IMR-90 (cell line): ENCODE measurements at regions not wholly inside any gene's neighbourhood (a gene's known extent, or its start where the extent isn't known, plus 50 kb on each side); places are given as distances from the start of the nearest gene placed in this dataset.

ENCODE experiments used
- ATAC-seq: fragments of 200-7000 bp; cut with Tn5 transposase; 2 replicates; pipeline ENCODE4 v1.9.1; 2020; ENCODE audit warnings: low read depth, mild to moderate bottlenecking, moderate library complexity
- BruUV-seq: library from RNA; stranded (reverse); fragments of 400-500 nt; replicated peaks from 2 replicates; lab custom pipeline; 2021; lab: Mats Ljungman, UMichigan
- CTCF ChIA-PET: fragments of 300-600 bp; formaldehyde crosslinking; extraction: SDS; loops from one replicate; lab custom pipeline; 2021; ENCODE audit warnings: antibody characterized with exemption; lab: Yijun Ruan, JAX
- POLR2A ChIA-PET: fragments of 300-600 bp; sonication (Branson Sonifier 250); formaldehyde crosslinking; loops from one replicate; lab custom pipeline; 2022; ENCODE audit warnings: antibody characterized with exemption; ENCODE audit not compliant: unreplicated experiment; lab: Charles Lee
- DNase-seq: peaks from one replicate; pipeline ENCODE4 v3.0.0; 2013
- H2AFZ ChIP-seq: replicated peaks from 2 replicates; pipeline ENCODE3; 2013; ENCODE audit warnings: low read length, mild to moderate bottlenecking; ENCODE audit not compliant: poor library complexity
- H2AK5ac ChIP-seq: 2 replicates; pipeline ENCODE4 v1.6.1; 2013; ENCODE audit warnings: low read depth, low read length, inconsistent platforms
- H2AK9ac ChIP-seq: replicated peaks from 2 replicates; pipeline ENCODE3; 2013; ENCODE audit warnings: mild to moderate bottlenecking, low read depth, low read length, moderate library complexity; ENCODE audit not compliant: poor library complexity
- H2BK120ac ChIP-seq: 2 replicates; pipeline ENCODE4 v1.6.1; 2013; ENCODE audit warnings: low read depth, low read length, inconsistent platforms
- H2BK15ac ChIP-seq: 3 replicates; pipeline ENCODE4 v1.6.1; 2013; ENCODE audit warnings: low read depth, low read length, inconsistent platforms
- H2BK20ac ChIP-seq: 2 replicates; pipeline ENCODE4 v1.6.1; 2013; ENCODE audit warnings: low read depth, mild to moderate bottlenecking, inconsistent platforms, low read length, moderate library complexity
- H2BK5ac ChIP-seq: 2 replicates; pipeline ENCODE4 v1.6.1; 2013; ENCODE audit warnings: mild to moderate bottlenecking, low read depth, low read length, inconsistent platforms; ENCODE audit not compliant: poor library complexity, severe bottlenecking
- H3K14ac ChIP-seq: replicated peaks from 2 replicates; pipeline ENCODE4 v1.6.1; 2013; ENCODE audit warnings: low read depth, low read length, inconsistent platforms
- H3K18ac ChIP-seq: 2 replicates; pipeline ENCODE4 v1.6.1; 2013; ENCODE audit warnings: low read depth, low read length, control low read depth
- H3K23ac ChIP-seq: 2 replicates; pipeline ENCODE4 v1.6.1; 2013; ENCODE audit warnings: low read depth, low read length, inconsistent platforms
- H3K27ac ChIP-seq: 2 replicates; pipeline ENCODE4 v1.5.1; 2013; ENCODE audit warnings: mild to moderate bottlenecking, control low read depth, low read length; ENCODE audit not compliant: insufficient read depth
- H3K27me3 ChIP-seq: 2 replicates; pipeline ENCODE4 v1.6.1; 2013; ENCODE audit warnings: low read length; ENCODE audit not compliant: control insufficient read depth, insufficient read depth
- H3K36me3 ChIP-seq: 2 replicates; pipeline ENCODE4 v1.6.1; 2013; ENCODE audit warnings: low read length, mixed read lengths; ENCODE audit not compliant: control insufficient read depth, insufficient read depth
- H3K4ac ChIP-seq: 2 replicates; pipeline ENCODE4 v1.6.1; 2013; ENCODE audit warnings: low read depth, low read length, inconsistent platforms
- H3K4me1 ChIP-seq: 2 replicates; pipeline ENCODE4 v1.6.1; 2013; ENCODE audit warnings: low read length, mixed read lengths; ENCODE audit not compliant: control insufficient read depth, insufficient read depth
- H3K4me2 ChIP-seq: 2 replicates; pipeline ENCODE4 v1.6.1; 2013; ENCODE audit warnings: low read depth, mild to moderate bottlenecking, control low read depth, low read length, moderate library complexity
- H3K4me3 ChIP-seq: 2 replicates; pipeline ENCODE4 v1.5.1; 2013; ENCODE audit warnings: low read depth, mild to moderate bottlenecking, control low read depth, low read length, moderate library complexity; ENCODE audit not compliant: insufficient read depth
- H3K56ac ChIP-seq: 2 replicates; pipeline ENCODE4 v1.6.1; 2013; ENCODE audit warnings: low read length, inconsistent platforms; ENCODE audit not compliant: insufficient read depth; ENCODE audit errors: extremely low read depth
- H3K79me1 ChIP-seq, 2 experiments: 2 replicates each; pipeline ENCODE4 v1.6.1; 2013; ENCODE audit warnings: low read length in 2 of 2, inconsistent platforms in 1 of 2, low read depth in 1 of 2
- H3K9ac ChIP-seq: 2 replicates; pipeline ENCODE4 v1.6.1; 2013; ENCODE audit warnings: low read depth, low read length, control low read depth
- H3K9me1 ChIP-seq: 2 replicates; pipeline ENCODE4 v1.6.1; 2013; ENCODE audit warnings: low read length, inconsistent platforms; ENCODE audit not compliant: insufficient read depth
- H3K9me3 ChIP-seq: 2 replicates; pipeline ENCODE4 v1.6.1; 2013; ENCODE audit warnings: low read length; ENCODE audit not compliant: control insufficient read depth, insufficient read depth
- H4K20me1 ChIP-seq: 2 replicates; pipeline ENCODE4 v1.6.1; 2013; ENCODE audit warnings: low read length, inconsistent platforms; ENCODE audit not compliant: insufficient read depth
- H4K5ac ChIP-seq: 2 replicates; pipeline ENCODE4 v1.6.1; 2013; ENCODE audit warnings: mild to moderate bottlenecking, low read depth, low read length, control low read depth
- H4K8ac ChIP-seq, 2 experiments: 2 replicates each; pipeline ENCODE4 v1.6.1; 2013; ENCODE audit warnings: low read depth in 2 of 2, low read length in 2 of 2, control low read depth in 1 of 2, inconsistent platforms in 1 of 2
- H4K91ac ChIP-seq: 2 replicates; pipeline ENCODE4 v1.6.1; 2013; ENCODE audit warnings: low read depth, low read length, inconsistent platforms; ENCODE audit not compliant: insufficient read depth
- BHLHE40 ChIP-seq: fragments of 150-350 bp; IDR thresholded peaks from 2 replicates; pipeline ENCODE4 v1.6.1; 2016; ENCODE audit warnings: mild to moderate bottlenecking, low read depth, low read length
- CEBPB ChIP-seq: IDR thresholded peaks from 2 replicates; pipeline ENCODE4 v1.6.1; 2012; ENCODE audit warnings: low read depth, low read length, improper control_type of control experiment
- CHD1 ChIP-seq: IDR thresholded peaks from 2 replicates; pipeline ENCODE4 v1.6.1; 2012; ENCODE audit warnings: low read depth, low read length, improper control_type of control experiment
- FOS ChIP-seq: fragments of 150-350 bp; IDR thresholded peaks from 2 replicates; pipeline ENCODE4 v1.6.1; 2016; ENCODE audit warnings: low read depth, low read length
- MXI1 ChIP-seq: IDR thresholded peaks from 2 replicates; pipeline ENCODE4 v1.6.1; 2012; ENCODE audit warnings: low read depth, mild to moderate bottlenecking, low read length, moderate library complexity, borderline replicate concordance
- POLR2A ChIP-seq: IDR thresholded peaks from 2 replicates; pipeline ENCODE4 v1.6.1; 2012; ENCODE audit warnings: mild to moderate bottlenecking, low read depth, low read length
- RAD21 ChIP-seq: IDR thresholded peaks from 2 replicates; pipeline ENCODE4 v1.6.1; 2012; ENCODE audit warnings: low read length, improper control_type of control experiment
- RCOR1 ChIP-seq: IDR thresholded peaks from 2 replicates; pipeline ENCODE4 v1.6.1; 2012; ENCODE audit warnings: mild to moderate bottlenecking, low read length, improper control_type of control experiment; ENCODE audit not compliant: insufficient replicate concordance
- RFX5 ChIP-seq: IDR thresholded peaks from 2 replicates; pipeline ENCODE4 v1.8.0; 2012; ENCODE audit warnings: low read depth, mild to moderate bottlenecking, low read length, moderate library complexity
- SMC3 ChIP-seq: fragments of 150-350 bp; IDR thresholded peaks from 2 replicates; pipeline ENCODE4 v1.6.1; 2016; ENCODE audit warnings: low read depth, mild to moderate bottlenecking, antibody characterized with exemption, low read length, moderate library complexity
- WGBS, 2 experiments: methylation state at CpG; one replicate each; pipeline versions ENCODE4 v1.1.5 to v1.1.7; 2013; ENCODE audit warnings: missing lambda C conversion rate in 2 of 2; ENCODE audit not compliant: insufficient read length in 1 of 2; ENCODE audit errors: extremely low coverage in 2 of 2; 5-methylcytosine and 5-hydroxymethylcytosine counted together
- dilution Hi-C: fragments of 300-500 bp; cut with HindIII; formaldehyde crosslinking; loops from one replicate; pipeline ENCODE4 v1.14.3; 2018; ENCODE audit warnings: low sequenced_read_pairs; ENCODE audit not compliant: unreplicated experiment
- in situ Hi-C: fragments of 300-500 bp; cut with MboI; formaldehyde crosslinking; loops from 3 replicates; pipeline ENCODE4 v1.14.3; 2019; ENCODE audit warnings: low sequenced_read_pairs, inconsistent platforms, mixed read lengths
- intact Hi-C: fragments of 100-400 bp; cut with micrococcal nuclease; formaldehyde crosslinking; loops from 2 replicates; pipeline ENCODE4 v1.10.0; 2022
- TF ChIP-seq, protein P1 (sequence below): fragments of 150-350 bp; IDR thresholded peaks from 2 replicates; pipeline ENCODE4 v1.6.1; 2016; ENCODE audit warnings: low read depth, mild to moderate bottlenecking, low read length, moderate library complexity, borderline replicate concordance
- TF ChIP-seq, protein P2 (sequence below): conservative IDR thresholded peaks from 2 replicates; pipeline ENCODE4 v1.5.1; 2012; ENCODE audit warnings: mild to moderate bottlenecking, low read depth, low read length, improper control_type of control experiment
- TF ChIP-seq, protein P3 (sequence below): fragments of 150-350 bp; IDR thresholded peaks from 2 replicates; pipeline ENCODE4 v1.6.1; 2017; ENCODE audit warnings: mild to moderate bottlenecking, antibody characterized with exemption, low read length, low read depth

DNA sequence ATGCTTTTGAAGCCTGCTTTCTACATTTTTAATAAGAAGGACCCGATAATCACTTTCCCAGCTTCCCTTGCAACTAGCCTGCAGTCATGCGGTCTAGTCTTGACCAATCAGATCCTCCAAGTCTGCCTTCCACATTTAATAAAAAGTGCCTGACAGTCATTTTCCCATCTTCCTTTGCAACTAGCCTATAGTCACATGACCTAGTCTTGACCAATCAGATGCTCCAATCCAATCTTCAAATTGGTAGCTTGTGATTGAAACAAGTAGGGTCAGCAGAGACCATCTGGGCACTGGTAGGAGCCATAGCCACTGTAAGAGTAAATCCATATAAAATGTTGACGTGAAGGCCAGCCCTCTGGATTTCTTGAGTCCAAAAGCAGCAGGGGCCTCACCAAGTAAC, 80.0 kb downstream of the NPTX2 start:
- H3K4me1 ChIP-seq, result no peaks in the 10 kb centered on the region
- dilution Hi-C loops, result no loop called here
- no peak overlapping the region for H4K8ac ChIP-seq
- peaks cover 16% of the 10 kb centered on the region; the same call in 1 of the 2 replicates for H3K9me3 ChIP-seq
- no peak overlapping the region for H3K4me3 ChIP-seq
- H3K9me1 ChIP-seq, result no peaks in the 10 kb centered on the region
- H2AK5ac ChIP-seq, result no peak overlapping the region
- no peak overlapping the region for H3K18ac ChIP-seq
- H3K79me1 ChIP-seq, result no peaks in the 10 kb centered on the region
- in situ Hi-C loops, result no loop called here
- no peaks in the 10 kb centered on the region for H3K27me3 ChIP-seq
- no peak overlapping the region for H4K91ac ChIP-seq
- no peak overlapping the region for H2AFZ ChIP-seq
- H3K36me3 ChIP-seq, result no peaks in the 10 kb centered on the region
- no peak overlapping the region for H3K4me2 ChIP-seq
- ChIA-PET CTCF (no interaction called here), POLR2A (no interaction called here)
- H3K27ac ChIP-seq, result no peak overlapping the region
- H3K9ac ChIP-seq, result no peak overlapping the region
- no peak overlapping the region for H4K5ac ChIP-seq
- BruUV-seq, result no TSS peak
- no peak overlapping the region for H3K4ac ChIP-seq
- H2BK120ac ChIP-seq, result no peak overlapping the region
- no peak for ATAC-seq
- H3K56ac ChIP-seq, result no peak overlapping the region
- no peak overlapping the region for H2AK9ac ChIP-seq
- no peak overlapping the region for H2BK5ac ChIP-seq
- H3K14ac ChIP-seq, result no peak overlapping the region
- TF ChIP-seq, protein P1, sequence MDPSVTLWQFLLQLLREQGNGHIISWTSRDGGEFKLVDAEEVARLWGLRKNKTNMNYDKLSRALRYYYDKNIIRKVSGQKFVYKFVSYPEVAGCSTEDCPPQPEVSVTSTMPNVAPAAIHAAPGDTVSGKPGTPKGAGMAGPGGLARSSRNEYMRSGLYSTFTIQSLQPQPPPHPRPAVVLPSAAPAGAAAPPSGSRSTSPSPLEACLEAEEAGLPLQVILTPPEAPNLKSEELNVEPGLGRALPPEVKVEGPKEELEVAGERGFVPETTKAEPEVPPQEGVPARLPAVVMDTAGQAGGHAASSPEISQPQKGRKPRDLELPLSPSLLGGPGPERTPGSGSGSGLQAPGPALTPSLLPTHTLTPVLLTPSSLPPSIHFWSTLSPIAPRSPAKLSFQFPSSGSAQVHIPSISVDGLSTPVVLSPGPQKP, result no peak
- no peak for TF ChIP-seq CHD1
- no peak for TF ChIP-seq BHLHE40
- TF ChIP-seq RFX5, result no peak
- no peak for TF ChIP-seq POLR2A
- no peak for TF ChIP-seq CEBPB
- TF ChIP-seq FOS, result no peak
- no peak for TF ChIP-seq SMC3
- TF ChIP-seq RAD21, result no peak
- TF ChIP-seq, protein P2, sequence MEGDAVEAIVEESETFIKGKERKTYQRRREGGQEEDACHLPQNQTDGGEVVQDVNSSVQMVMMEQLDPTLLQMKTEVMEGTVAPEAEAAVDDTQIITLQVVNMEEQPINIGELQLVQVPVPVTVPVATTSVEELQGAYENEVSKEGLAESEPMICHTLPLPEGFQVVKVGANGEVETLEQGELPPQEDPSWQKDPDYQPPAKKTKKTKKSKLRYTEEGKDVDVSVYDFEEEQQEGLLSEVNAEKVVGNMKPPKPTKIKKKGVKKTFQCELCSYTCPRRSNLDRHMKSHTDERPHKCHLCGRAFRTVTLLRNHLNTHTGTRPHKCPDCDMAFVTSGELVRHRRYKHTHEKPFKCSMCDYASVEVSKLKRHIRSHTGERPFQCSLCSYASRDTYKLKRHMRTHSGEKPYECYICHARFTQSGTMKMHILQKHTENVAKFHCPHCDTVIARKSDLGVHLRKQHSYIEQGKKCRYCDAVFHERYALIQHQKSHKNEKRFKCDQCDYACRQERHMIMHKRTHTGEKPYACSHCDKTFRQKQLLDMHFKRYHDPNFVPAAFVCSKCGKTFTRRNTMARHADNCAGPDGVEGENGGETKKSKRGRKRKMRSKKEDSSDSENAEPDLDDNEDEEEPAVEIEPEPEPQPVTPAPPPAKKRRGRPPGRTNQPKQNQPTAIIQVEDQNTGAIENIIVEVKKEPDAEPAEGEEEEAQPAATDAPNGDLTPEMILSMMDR, result no peak
- TF ChIP-seq, protein P3, sequence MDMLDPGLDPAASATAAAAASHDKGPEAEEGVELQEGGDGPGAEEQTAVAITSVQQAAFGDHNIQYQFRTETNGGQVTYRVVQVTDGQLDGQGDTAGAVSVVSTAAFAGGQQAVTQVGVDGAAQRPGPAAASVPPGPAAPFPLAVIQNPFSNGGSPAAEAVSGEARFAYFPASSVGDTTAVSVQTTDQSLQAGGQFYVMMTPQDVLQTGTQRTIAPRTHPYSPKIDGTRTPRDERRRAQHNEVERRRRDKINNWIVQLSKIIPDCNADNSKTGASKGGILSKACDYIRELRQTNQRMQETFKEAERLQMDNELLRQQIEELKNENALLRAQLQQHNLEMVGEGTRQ, result no peak
- TF ChIP-seq MXI1, result no peak
- TF ChIP-seq RCOR1, result no peak
- no CpG with 5 or more reads among the region's 3 CpGs for WGBS, 2 experiments
- no peak overlapping the region for H3K23ac ChIP-seq
- intact Hi-C loops, result no loop called here
- H2BK15ac ChIP-seq, result no peak overlapping the region
- no peak for DNase-seq
- no peaks in the 10 kb centered on the region for H4K20me1 ChIP-seq
- H2BK20ac ChIP-seq, result no peak overlapping the region
